GM23248 (cell line): ENCODE measurements at regions not wholly inside any gene's neighbourhood (a gene's known extent, or its start where the extent isn't known, plus 50 kb on each side); places are given as distances from the start of the nearest gene placed in this dataset.

Experiments
- DNase-seq: peaks from one replicate; pipeline ENCODE4 v3.0.0-alpha.2; 2015
- H2AFZ ChIP-seq: fragments of 200-600 bp; sonication (generic); 2 replicates; pipeline ENCODE4 v1.6.1; 2016; ENCODE audit warnings: antibody characterized with exemption
- H3F3A ChIP-seq: fragments of 200-600 bp; sonication (generic); 2 replicates; pipeline ENCODE4 v1.6.1; 2016; ENCODE audit warnings: mild to moderate bottlenecking, antibody characterized with exemption, mixed run types; ENCODE audit not compliant: insufficient read depth
- H3K27ac ChIP-seq: fragments of 200-600 bp; sonication (generic); 2 replicates; pipeline ENCODE4 v1.5.1; 2016; ENCODE audit warnings: mild to moderate bottlenecking
- H3K27me3 ChIP-seq: fragments of 200-600 bp; sonication (generic); replicated peaks from 2 replicates; pipeline ENCODE4 v1.6.1; 2016; ENCODE audit warnings: mild to moderate bottlenecking; ENCODE audit not compliant: insufficient read depth
- H3K36me3 ChIP-seq: fragments of 200-600 bp; sonication (generic); 2 replicates; pipeline ENCODE4 v1.6.1; 2016; ENCODE audit warnings: low read depth, mild to moderate bottlenecking
- H3K4me1 ChIP-seq: fragments of 200-600 bp; sonication (generic); 2 replicates; pipeline ENCODE4 v1.6.1; 2016; ENCODE audit warnings: mild to moderate bottlenecking; ENCODE audit not compliant: insufficient read depth
- H3K4me2 ChIP-seq: fragments of 200-600 bp; sonication (generic); one replicate; pipeline ENCODE4 v1.6.1; 2016; ENCODE audit warnings: mild to moderate bottlenecking; ENCODE audit not compliant: unreplicated experiment
- H3K4me3 ChIP-seq: fragments of 200-600 bp; sonication (generic); 2 replicates; pipeline ENCODE4 v1.5.1; 2016; ENCODE audit warnings: mild to moderate bottlenecking
- H3K79me2 ChIP-seq: fragments of 200-600 bp; sonication (generic); 2 replicates; pipeline ENCODE4 v1.6.1; 2016; ENCODE audit warnings: mild to moderate bottlenecking; ENCODE audit not compliant: insufficient read depth
- H3K9ac ChIP-seq: fragments of 200-600 bp; sonication (generic); 2 replicates; pipeline ENCODE4 v1.6.1; 2016; ENCODE audit warnings: mild to moderate bottlenecking
- H3K9me2 ChIP-seq: fragments of 200-600 bp; sonication (generic); 2 replicates; pipeline ENCODE4 v1.6.1; 2016; ENCODE audit warnings: mixed run types, mild to moderate bottlenecking, moderate library complexity; ENCODE audit not compliant: insufficient read depth
- H3K9me3 ChIP-seq: fragments of 200-600 bp; sonication (generic); one replicate; pipeline ENCODE4 v1.6.1; 2017; ENCODE audit warnings: low read depth
- H4K20me1 ChIP-seq: fragments of 200-600 bp; sonication (generic); 2 replicates; pipeline ENCODE4 v1.6.0; 2016; ENCODE audit not compliant: insufficient read depth
- EZH2 ChIP-seq: fragments of 200-600 bp; sonication (generic); IDR thresholded peaks from 2 replicates; pipeline ENCODE4 v1.6.1; 2018; ENCODE audit warnings: antibody characterized with exemption, mild to moderate bottlenecking; ENCODE audit not compliant: insufficient read depth, poor library complexity, severe bottlenecking
- EZH2phosphoT487 ChIP-seq: fragments of 200-600 bp; sonication (generic); IDR thresholded peaks from 2 replicates; pipeline ENCODE4 v1.6.1; 2018; ENCODE audit warnings: antibody characterized with exemption, moderate library complexity, mild to moderate bottlenecking, low read depth; ENCODE audit not compliant: insufficient read depth
- WGBS, 2 experiments: methylation state at CpG; one replicate each; pipeline ENCODE4 v1.1.6; 2015 to 2017; ENCODE audit warnings: low lambda C conversion rate in 2 of 2, low coverage in 1 of 2; ENCODE audit errors: missing lambda C conversion rate in 2 of 2; 5-methylcytosine and 5-hydroxymethylcytosine counted together
- in situ Hi-C: fragments of 300-500 bp; cut with MboI; formaldehyde crosslinking; loops from 2 replicates; pipeline ENCODE4 v1.15.0; 2020

DNA sequence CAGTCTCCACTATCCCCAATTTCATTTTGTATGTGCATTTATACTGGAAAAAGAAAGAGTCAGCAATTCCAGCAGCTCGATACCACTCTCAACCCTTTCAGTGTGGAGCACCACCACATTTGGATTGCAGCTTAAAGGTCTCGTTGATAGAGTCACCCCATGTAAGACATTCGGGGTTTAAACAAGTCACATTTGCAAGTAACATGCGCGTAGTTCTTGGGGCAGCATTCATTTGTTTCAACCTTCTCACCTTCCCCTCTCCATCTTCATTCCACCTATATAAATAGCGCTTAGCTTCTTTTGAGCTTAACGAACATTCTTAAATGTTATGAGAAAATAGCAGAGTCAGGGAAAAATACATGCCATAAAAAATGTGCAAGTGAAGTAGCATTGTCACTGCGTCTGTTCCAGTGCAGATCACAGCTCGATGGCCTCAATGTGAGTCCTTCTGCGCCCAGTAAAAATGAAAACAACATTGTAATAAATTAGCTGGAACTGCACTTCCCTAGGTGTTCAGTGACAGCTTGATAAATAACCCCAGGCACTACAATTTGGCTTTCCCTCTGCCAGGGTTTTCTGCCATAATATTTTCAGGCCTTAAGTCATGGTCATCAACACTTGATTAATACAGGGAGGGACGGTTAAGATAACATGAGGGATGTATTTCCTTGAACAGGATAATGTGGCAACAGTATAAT lies 737.8 kb upstream of the NRSN1 start:
- H3K4me3 ChIP-seq: no peak overlapping the region
- H3F3A ChIP-seq: no peaks in the 10 kb centered on the region
- no peak overlapping the region for H3K27ac ChIP-seq
- H4K20me1 ChIP-seq: no peaks in the 10 kb centered on the region
- H3K27me3 ChIP-seq: no peaks in the 10 kb centered on the region
- no peaks in the 10 kb centered on the region for H3K9me2 ChIP-seq
- H3K9me3 ChIP-seq: no peaks in the 10 kb centered on the region
- H3K9ac ChIP-seq: no peak overlapping the region
- H3K79me2 ChIP-seq: no peaks in the 10 kb centered on the region
- no peak overlapping the region for H2AFZ ChIP-seq
- in situ Hi-C loops: no loop called here
- no peak for DNase-seq
- H3K36me3 ChIP-seq: no peaks in the 10 kb centered on the region
- H3K4me2 ChIP-seq: no peak overlapping the region
- no peaks in the 10 kb centered on the region for H3K4me1 ChIP-seq
- WGBS, 2 experiments: 59 to 61% methylated on average over 11 of the region's 11 CpGs
- no peak for TF ChIP-seq EZH2
- TF ChIP-seq EZH2phosphoT487: no peak

DNA sequence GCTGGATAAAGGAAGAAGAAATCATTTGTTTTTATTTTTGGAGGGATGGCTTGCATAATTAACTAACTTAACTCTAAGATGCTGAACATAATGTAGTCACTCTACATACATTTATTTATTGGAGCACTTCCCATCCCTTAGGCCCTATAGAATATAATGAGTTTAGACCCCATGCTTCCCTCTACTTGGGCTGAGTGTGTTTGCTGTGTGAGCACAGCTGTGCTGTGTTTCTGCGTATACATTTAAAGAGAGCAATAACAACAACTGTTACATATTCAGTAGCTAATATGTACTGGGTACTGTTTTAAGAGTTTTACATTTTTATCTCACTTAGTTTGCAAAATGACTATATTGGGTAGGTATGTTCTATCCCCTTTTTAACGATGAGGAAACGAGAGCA lies 736.6 kb upstream of the NRSN1 start:
- TF ChIP-seq EZH2phosphoT487 (no peak), EZH2 (no peak)
- Histone ChIP-seq H3K4me3 (no peak overlapping the region), H3K27me3 (no peaks in the 10 kb centered on the region), H3K9ac (no peak overlapping the region), H4K20me1 (no peaks in the 10 kb centered on the region), H3K27ac (no peak overlapping the region), H3K4me2 (no peak overlapping the region), H3K9me3 (no peaks in the 10 kb centered on the region), H3K4me1 (no peaks in the 10 kb centered on the region), H3K79me2 (no peaks in the 10 kb centered on the region), H2AFZ (no peak overlapping the region), H3K36me3 (no peaks in the 10 kb centered on the region), H3F3A (no peaks in the 10 kb centered on the region), H3K9me2 (no peaks in the 10 kb centered on the region)
- DNase-seq: no peak
- in situ Hi-C loops: no loop called here
- WGBS, 2 experiments: 37 to 45% methylated on average over 3 of the region's 3 CpGs

DNA sequence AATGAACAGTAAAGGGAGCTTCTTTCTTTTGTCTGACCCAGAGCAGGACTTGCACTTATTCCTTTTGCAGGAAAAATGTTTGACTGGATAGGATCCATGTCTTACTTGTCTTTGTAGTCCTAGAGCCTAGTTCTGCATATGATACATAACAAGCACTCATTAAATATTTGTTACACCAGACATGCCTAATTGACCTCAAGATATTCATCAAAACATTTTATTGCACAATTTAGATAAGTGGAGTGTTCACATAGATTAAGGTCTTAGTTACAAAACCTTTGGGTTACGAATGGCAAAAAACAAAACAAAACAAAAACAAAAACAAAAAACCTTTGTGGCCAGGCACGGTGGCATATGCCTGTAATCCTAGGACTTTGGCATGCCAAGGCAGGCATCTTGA lies 735.8 kb upstream of the NRSN1 start:
- H3K9me2 ChIP-seq: no peaks in the 10 kb centered on the region
- no peak overlapping the region for H3K4me3 ChIP-seq
- no peaks in the 10 kb centered on the region for H4K20me1 ChIP-seq
- no peak overlapping the region for H3K4me2 ChIP-seq
- no peak for TF ChIP-seq EZH2
- TF ChIP-seq EZH2phosphoT487: no peak
- no peak overlapping the region for H2AFZ ChIP-seq
- no peaks in the 10 kb centered on the region for H3K9me3 ChIP-seq
- 36 to 43% methylated on average over 2 of the region's 2 CpGs for WGBS, 2 experiments
- H3K27ac ChIP-seq: no peak overlapping the region
- DNase-seq: no peak
- no peaks in the 10 kb centered on the region for H3K36me3 ChIP-seq
- in situ Hi-C loops: no loop called here
- H3K4me1 ChIP-seq: no peaks in the 10 kb centered on the region
- no peaks in the 10 kb centered on the region for H3F3A ChIP-seq
- no peak overlapping the region for H3K9ac ChIP-seq
- no peaks in the 10 kb centered on the region for H3K79me2 ChIP-seq
- H3K27me3 ChIP-seq: no peaks in the 10 kb centered on the region

GRCh38 chr6:23394681-23395080 lies 731.3 kb upstream of the NRSN1 start:
- Histone ChIP-seq H3K4me3 (no peak overlapping the region), H3K4me2 (no peak overlapping the region), H4K20me1 (no peaks in the 10 kb centered on the region), H3K9me2 (no peaks in the 10 kb centered on the region), H3K27ac (no peak overlapping the region), H3K9me3 (no peaks in the 10 kb centered on the region), H2AFZ (no peak overlapping the region), H3K27me3 (no peaks in the 10 kb centered on the region), H3K79me2 (no peaks in the 10 kb centered on the region), H3F3A (no peaks in the 10 kb centered on the region), H3K4me1 (no peaks in the 10 kb centered on the region), H3K9ac (no peak overlapping the region), H3K36me3 (no peaks in the 10 kb centered on the region)
- DNase-seq: no peak
- WGBS, 2 experiments: 25 to 26% methylated on average over 2 of the region's 2 CpGs
- in situ Hi-C loops: no loop called here
- TF ChIP-seq EZH2phosphoT487 (no peak), EZH2 (no peak)

- H3K4me2 ChIP-seq: no peak overlapping the region
- in situ Hi-C loops: no loop called here
- H3F3A ChIP-seq: no peaks in the 10 kb centered on the region
- H3K9ac ChIP-seq: no peak overlapping the region
- no peaks in the 10 kb centered on the region for H3K9me2 ChIP-seq
- H3K79me2 ChIP-seq: no peaks in the 10 kb centered on the region
- no peak overlapping the region for H3K27ac ChIP-seq
- H3K27me3 ChIP-seq: no peaks in the 10 kb centered on the region
- H3K36me3 ChIP-seq: no peaks in the 10 kb centered on the region
- DNase-seq: no peak
- no peaks in the 10 kb centered on the region for H3K9me3 ChIP-seq
- H3K4me3 ChIP-seq: no peak overlapping the region
- H4K20me1 ChIP-seq: no peaks in the 10 kb centered on the region
- H2AFZ ChIP-seq: no peak overlapping the region
- no peak for TF ChIP-seq EZH2phosphoT487
- no peak for TF ChIP-seq EZH2
- H3K4me1 ChIP-seq: no peaks in the 10 kb centered on the region
- 38 to 45% methylated on average over 2 of the region's 2 CpGs for WGBS, 2 experiments
These were observed 730.6 kb upstream of the NRSN1 start for GRCh38 chr6:23395381-23395780.
